DOHH2 (cell line): ENCODE measurements at regions not wholly inside any gene's neighbourhood (a gene's known extent, or its start where the extent isn't known, plus 50 kb on each side); places are given as distances from the start of the nearest gene placed in this dataset.

ENCODE experiments used
- EZH2phosphoT487 ChIP-seq: fragments of 200-600 bp; sonication (generic); IDR thresholded peaks from 2 replicates; pipeline ENCODE4 v1.6.1; 2017; ENCODE audit warnings: borderline replicate concordance, mild to moderate bottlenecking, antibody characterized with exemption, low read length, moderate library complexity, mixed read lengths
- TF ChIP-seq, protein P1 (sequence below): fragments of 200-600 bp; sonication (generic); IDR thresholded peaks from one replicate; pipeline ENCODE4 v1.5.1; 2014; ENCODE audit warnings: antibody characterized with exemption, mild to moderate bottlenecking, low read depth, low read length; ENCODE audit not compliant: poor library complexity, severe bottlenecking

DNA sequence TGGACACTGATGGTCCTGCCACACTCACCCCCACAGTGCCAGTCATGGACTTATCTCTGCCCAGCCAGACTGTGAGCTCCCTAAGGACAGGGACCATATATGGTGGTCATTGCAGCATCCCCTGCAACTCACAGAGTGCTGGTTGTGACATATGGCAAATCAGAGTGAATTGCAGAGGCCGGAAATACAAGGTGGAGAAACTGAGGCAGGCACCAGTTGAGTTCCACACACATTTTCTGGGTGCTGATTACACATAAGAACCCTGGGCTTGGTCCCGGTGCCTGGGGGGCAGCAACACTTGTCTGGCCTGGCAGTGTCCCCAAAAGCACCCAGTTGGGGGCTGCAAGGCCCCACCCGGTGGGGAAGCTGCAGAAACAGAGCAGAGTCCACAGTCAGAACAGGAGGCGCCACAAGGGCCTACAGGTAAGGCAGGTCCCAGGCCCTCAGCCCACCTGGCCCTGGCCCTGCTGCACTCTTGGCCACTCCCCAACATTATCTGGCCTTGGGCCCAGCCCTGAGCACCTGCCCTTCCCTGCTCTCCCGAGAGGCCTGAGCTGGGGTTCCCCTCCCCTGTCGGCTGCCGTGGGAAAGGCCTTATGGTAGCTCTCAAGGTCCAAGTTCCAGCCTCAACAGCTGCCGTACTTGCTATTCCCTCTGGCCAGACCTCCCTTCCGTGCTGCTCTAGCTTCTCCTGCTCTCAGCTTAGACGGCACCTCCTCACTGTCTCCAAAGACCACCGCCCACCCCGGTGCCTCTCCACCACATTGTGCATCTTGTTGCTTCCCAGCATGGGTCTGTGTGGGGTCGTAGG, 140.8 kb upstream of the PTPN1 start:
- TF ChIP-seq, protein P1, sequence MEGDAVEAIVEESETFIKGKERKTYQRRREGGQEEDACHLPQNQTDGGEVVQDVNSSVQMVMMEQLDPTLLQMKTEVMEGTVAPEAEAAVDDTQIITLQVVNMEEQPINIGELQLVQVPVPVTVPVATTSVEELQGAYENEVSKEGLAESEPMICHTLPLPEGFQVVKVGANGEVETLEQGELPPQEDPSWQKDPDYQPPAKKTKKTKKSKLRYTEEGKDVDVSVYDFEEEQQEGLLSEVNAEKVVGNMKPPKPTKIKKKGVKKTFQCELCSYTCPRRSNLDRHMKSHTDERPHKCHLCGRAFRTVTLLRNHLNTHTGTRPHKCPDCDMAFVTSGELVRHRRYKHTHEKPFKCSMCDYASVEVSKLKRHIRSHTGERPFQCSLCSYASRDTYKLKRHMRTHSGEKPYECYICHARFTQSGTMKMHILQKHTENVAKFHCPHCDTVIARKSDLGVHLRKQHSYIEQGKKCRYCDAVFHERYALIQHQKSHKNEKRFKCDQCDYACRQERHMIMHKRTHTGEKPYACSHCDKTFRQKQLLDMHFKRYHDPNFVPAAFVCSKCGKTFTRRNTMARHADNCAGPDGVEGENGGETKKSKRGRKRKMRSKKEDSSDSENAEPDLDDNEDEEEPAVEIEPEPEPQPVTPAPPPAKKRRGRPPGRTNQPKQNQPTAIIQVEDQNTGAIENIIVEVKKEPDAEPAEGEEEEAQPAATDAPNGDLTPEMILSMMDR, result no peak
- no peak for TF ChIP-seq EZH2phosphoT487
